K562 (cell line): ENCODE measurements at regions not wholly inside any gene's neighbourhood (a gene's known extent, or its start where the extent isn't known, plus 50 kb on each side); places are given as distances from the start of the nearest gene placed in this dataset.

Source experiments
- ATAC-seq: fragments of 200-7000 bp; cut with Tn5 transposase; 3 replicates; pipeline ENCODE4 v1.9.1; 2020; ENCODE audit warnings: moderate library complexity
- BruUV-seq: library from RNA; stranded (reverse); fragments of 400-500 nt; replicated peaks from 2 replicates; lab custom pipeline; 2021; lab: Mats Ljungman, UMichigan
- CTCF ChIA-PET: fragments of 300-600 bp; formaldehyde crosslinking; extraction: SDS; loops from one replicate; lab custom pipeline; 2021; ENCODE audit warnings: low intra/inter-chr PET ratio; lab: Yijun Ruan, JAX
- POLR2A ChIA-PET: fragments of 300-600, 350-650 bp; sonication (Branson Sonifier 250); formaldehyde crosslinking; extraction: SDS; loops from one replicate; lab custom pipeline; 2021; ENCODE audit warnings: antibody characterized with exemption, inconsistent platforms; lab: Yijun Ruan, JAX
- DNase-seq, 4 experiments: peaks; one replicate each; pipeline versions ENCODE4 v3.0.0 to v3.0.0-alpha.2; 2011 to 2018; ENCODE audit warnings: low spot score in 3 of 4, mixed read lengths in 3 of 4; ENCODE audit errors: extremely low read depth in 1 of 4
- FAIRE-seq: peaks from 2 replicates; lab custom pipeline; 2011; peaks lifted over from hg19 to GRCh38; lab: Jason Lieb, UNC
- H2AFZ ChIP-seq: 2 replicates; pipeline ENCODE4 v1.6.0; 2011; ENCODE audit warnings: low read depth, low read length, control low read depth, inconsistent platforms
- H3K27ac ChIP-seq: fragments of 200-600 bp; 3 replicates; pipeline ENCODE4 v1.8.0; 2011; ENCODE audit warnings: low read depth, mild to moderate bottlenecking, control low read depth, inconsistent platforms, low read length, moderate library complexity, mixed read lengths; ENCODE audit errors: extremely low read depth
- H3K27me3 ChIP-seq, 2 experiments: fragments of 300-600 bp in 1 of 2; 2 replicates in 1 of 2; 3 replicates in 1 of 2; pipeline versions ENCODE4 v1.6.0 to v1.8.0; 2011; ENCODE audit warnings: inconsistent platforms in 2 of 2, low read length in 2 of 2, mild to moderate bottlenecking in 1 of 2, mixed read lengths in 1 of 2, moderate library complexity in 1 of 2; ENCODE audit not compliant: control insufficient read depth in 2 of 2, insufficient read depth in 2 of 2
- H3K36me3 ChIP-seq: fragments of 300-600 bp; 3 replicates; pipeline ENCODE4 v1.8.0; 2011; ENCODE audit warnings: mild to moderate bottlenecking, low read length, inconsistent platforms; ENCODE audit not compliant: control insufficient read depth, insufficient read depth
- H3K4me1 ChIP-seq, 2 experiments: fragments of 200-600 bp in 1 of 2; replicated peaks in 1 of 2; 2 replicates in 1 of 2; 3 replicates in 1 of 2; pipeline versions ENCODE4 v1.5.1 to v1.8.0; 2011; ENCODE audit warnings: inconsistent platforms in 2 of 2, low read length in 2 of 2, mild to moderate bottlenecking in 1 of 2, mixed read lengths in 1 of 2, moderate library complexity in 1 of 2; ENCODE audit not compliant: control insufficient read depth in 2 of 2, insufficient read depth in 2 of 2
- H3K4me2 ChIP-seq: 2 replicates; pipeline ENCODE4 v1.6.1; 2011; ENCODE audit warnings: low read length, control low read depth, inconsistent platforms, mixed read lengths; ENCODE audit not compliant: insufficient read depth
- H3K4me3 ChIP-seq: fragments of 200-600 bp; sonication (generic), shearing (Covaris generic); 2 replicates; pipeline ENCODE4 v1.5.1; 2016; ENCODE audit warnings: control low read depth, inconsistent platforms
- H3K79me2 ChIP-seq: fragments of 200-600 bp; 3 replicates; pipeline ENCODE4 v1.8.0; 2011; ENCODE audit warnings: low read length, inconsistent platforms; ENCODE audit not compliant: control insufficient read depth, insufficient read depth
- H3K9ac ChIP-seq, 2 experiments: 2 replicates each; pipeline versions ENCODE4 v1.6.0 to v1.6.1; 2011; ENCODE audit warnings: low read depth in 2 of 2, low read length in 2 of 2, control low read depth in 1 of 2, inconsistent platforms in 1 of 2, mild to moderate bottlenecking in 1 of 2, mixed read lengths in 1 of 2; ENCODE audit not compliant: insufficient read depth in 1 of 2
- H3K9me1 ChIP-seq: one replicate; pipeline ENCODE4 v1.6.0; 2011; ENCODE audit warnings: inconsistent platforms, mild to moderate bottlenecking, low read length, moderate library complexity; ENCODE audit not compliant: control insufficient read depth, insufficient read depth
- H3K9me3 ChIP-seq: replicated peaks from 2 replicates; pipeline ENCODE4 v1.5.1; 2011; ENCODE audit warnings: low read depth, low read length, inconsistent platforms; ENCODE audit not compliant: control insufficient read depth, insufficient read depth
- H4K20me1 ChIP-seq: replicated peaks from 2 replicates; pipeline ENCODE4 v1.6.1; 2011; ENCODE audit warnings: low read length, inconsistent platforms, mixed read lengths; ENCODE audit not compliant: control insufficient read depth, insufficient read depth
- CBX5 ChIP-seq: IDR thresholded peaks from 2 replicates; pipeline ENCODE4 v1.6.1; 2014; ENCODE audit warnings: low read depth, borderline replicate concordance
- KAT8 ChIP-seq: fragments of 450-650 bp; IDR thresholded peaks from 2 replicates; pipeline ENCODE4 v1.6.1; 2016; ENCODE audit warnings: low read depth, mild to moderate bottlenecking
- MCM2 ChIP-seq: fragments of 450-650 bp; IDR thresholded peaks from 2 replicates; pipeline ENCODE4 v1.6.1; 2017; ENCODE audit warnings: low read depth, mild to moderate bottlenecking
- MCM5 ChIP-seq: fragments of 450-650 bp; IDR thresholded peaks from 2 replicates; pipeline ENCODE4 v1.6.1; 2016; ENCODE audit warnings: low read depth
- XRCC4 ChIP-seq: IDR thresholded peaks from one replicate; pipeline ENCODE4 v1.6.1; 2011; ENCODE audit not compliant: insufficient read depth, insufficient read length; ENCODE audit errors: extremely low read depth
- ZNF696 ChIP-seq: fragments of 250-450 bp; sonication (Bioruptor Pico); conservative IDR thresholded peaks from 2 replicates; pipeline ENCODE4 v1.4.0; 2020; ENCODE audit warnings: mild to moderate bottlenecking, moderate library complexity
- WGBS: fragments of 100-300 bp; shearing (Covaris generic); methylation state at CpG from one replicate; pipeline ENCODE4 v1.1.6; 2016; ENCODE audit warnings: low coverage, mixed read lengths; ENCODE audit not compliant: insufficient coverage; ENCODE audit errors: missing lambda C conversion rate; 5-methylcytosine and 5-hydroxymethylcytosine counted together
- in situ Hi-C: fragments of 300-500 bp; cut with MboI; formaldehyde crosslinking; loops from 4 replicates; pipeline ENCODE4 v1.15.0; 2018; ENCODE audit warnings: inconsistent platforms, mixed read lengths
- intact Hi-C: fragments of 100-400 bp; cut with micrococcal nuclease; formaldehyde crosslinking; loops from 2 replicates; pipeline ENCODE4 v1.14.2; 2022
- TF ChIP-seq, protein P1 (sequence below): sonication (generic); formaldehyde crosslinking; IDR thresholded peaks from 2 replicates; pipeline ENCODE4 v1.5.0; 2020; ENCODE audit warnings: missing genetic modification reagents
- TF ChIP-seq, protein P2 (sequence below): fragments of 450-650 bp; conservative IDR thresholded peaks from 2 replicates; pipeline ENCODE4 v1.6.1; 2016; ENCODE audit warnings: missing genetic modification characterization, low read depth, mild to moderate bottlenecking, control low read depth, missing compliant biosample characterization
- TF ChIP-seq, protein P3 (sequence below): fragments of 250-450 bp; sonication (Bioruptor Pico); IDR thresholded peaks from 2 replicates; pipeline ENCODE4 v1.9.0; 2021; ENCODE audit warnings: mild to moderate bottlenecking, inconsistent platforms
- TF ChIP-seq, protein P4 (sequence below): IDR thresholded peaks from 2 replicates; pipeline ENCODE4 v1.6.1; 2011; ENCODE audit not compliant: insufficient read length; ENCODE audit errors: extremely low read depth

DNA sequence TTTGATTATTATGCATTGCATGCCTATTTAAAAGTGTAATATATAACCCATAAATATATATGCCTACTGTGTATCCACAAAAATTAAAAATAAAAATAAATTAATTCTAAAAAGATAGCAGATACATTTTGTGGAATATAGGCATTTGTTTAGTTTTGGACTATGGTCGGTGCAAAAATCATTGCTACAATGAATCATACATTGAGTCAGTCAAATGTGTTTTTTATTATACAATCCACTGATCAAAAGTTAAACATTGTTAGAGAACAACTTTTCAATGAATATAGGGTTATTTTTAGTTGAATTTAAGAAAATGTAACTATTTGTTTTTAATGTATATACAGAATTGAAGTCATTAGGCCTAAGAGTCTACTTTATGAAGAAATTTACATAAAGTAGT, 885.9 kb downstream of the EFNA5 start:
- no peaks in the 10 kb centered on the region for H3K36me3 ChIP-seq
- WGBS = 0% methylated on average over 1 of the region's 1 CpG
- DNase-seq (no peak), FAIRE-seq (no peak), ATAC-seq (no peak)
- no peak overlapping the region for H2AFZ ChIP-seq
- ChIA-PET POLR2A (no interaction called here), CTCF (no interaction called here)
- no peaks in the 10 kb centered on the region for H3K9me1 ChIP-seq
- no TSS peak for BruUV-seq
- H3K4me1 ChIP-seq = no peaks in the 10 kb centered on the region
- no peak for TF ChIP-seq MCM5
- TF ChIP-seq XRCC4 = no peak
- TF ChIP-seq MCM2 = no peak
- H3K4me2 ChIP-seq = no peak overlapping the region
- no peaks in the 10 kb centered on the region for H3K27me3 ChIP-seq
- in situ Hi-C loops (no loop called here), intact Hi-C loops (no loop called here)
- no peaks in the 10 kb centered on the region for H4K20me1 ChIP-seq
- no peaks in the 10 kb centered on the region for H3K79me2 ChIP-seq
- H3K9me3 ChIP-seq = no peaks in the 10 kb centered on the region
- no peak overlapping the region for H3K27ac ChIP-seq
- H3K4me3 ChIP-seq = no peak overlapping the region
- H3K9ac ChIP-seq = no peak overlapping the region

DNA sequence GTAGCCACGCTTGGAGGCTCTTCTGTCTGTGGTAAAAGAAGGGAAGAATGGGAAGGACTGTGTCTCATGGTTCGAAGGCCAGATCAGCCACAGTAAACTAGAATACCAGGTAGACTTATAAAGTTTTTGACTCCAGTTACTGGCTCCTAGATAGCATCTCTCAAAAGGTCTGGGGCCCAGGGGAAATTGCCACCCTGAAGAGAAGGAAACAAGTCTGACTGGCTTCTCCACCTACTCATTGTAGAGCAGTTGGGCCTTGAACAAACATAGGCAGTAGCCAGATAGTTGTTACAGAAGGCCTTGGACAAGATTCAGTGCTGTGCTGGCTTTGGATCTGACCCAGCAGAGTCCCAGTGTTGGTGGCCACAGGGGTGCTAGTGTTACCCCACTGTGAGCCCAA, 890.4 kb downstream of the EFNA5 start:
- no peak for ATAC-seq
- Histone ChIP-seq H3K27me3 (no peaks in the 10 kb centered on the region), H3K36me3 (no peaks in the 10 kb centered on the region), H3K4me3 (no peak overlapping the region), H3K27ac (no peak overlapping the region), H3K9ac (no peak overlapping the region), H3K9me3 (no peaks in the 10 kb centered on the region), H3K9me1 (no peaks in the 10 kb centered on the region), H3K4me2 (no peak overlapping the region), H2AFZ (no peak overlapping the region), H3K79me2 (no peaks in the 10 kb centered on the region), H3K4me1 (no peaks in the 10 kb centered on the region), H4K20me1 (no peaks in the 10 kb centered on the region)
- no peak for FAIRE-seq
- intact Hi-C loops (no loop called here), in situ Hi-C loops (no loop called here)
- WGBS = 0% methylated on average over 2 of the region's 2 CpGs
- POLR2A ChIA-PET = no interaction called here
- CTCF ChIA-PET = no interaction called here
- no TSS peak for BruUV-seq
- DNase-seq = no peak
- TF ChIP-seq, protein P1, sequence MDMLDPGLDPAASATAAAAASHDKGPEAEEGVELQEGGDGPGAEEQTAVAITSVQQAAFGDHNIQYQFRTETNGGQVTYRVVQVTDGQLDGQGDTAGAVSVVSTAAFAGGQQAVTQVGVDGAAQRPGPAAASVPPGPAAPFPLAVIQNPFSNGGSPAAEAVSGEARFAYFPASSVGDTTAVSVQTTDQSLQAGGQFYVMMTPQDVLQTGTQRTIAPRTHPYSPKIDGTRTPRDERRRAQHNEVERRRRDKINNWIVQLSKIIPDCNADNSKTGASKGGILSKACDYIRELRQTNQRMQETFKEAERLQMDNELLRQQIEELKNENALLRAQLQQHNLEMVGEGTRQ (CRISPR knock-in tag) = no peak
- TF ChIP-seq, protein P2, sequence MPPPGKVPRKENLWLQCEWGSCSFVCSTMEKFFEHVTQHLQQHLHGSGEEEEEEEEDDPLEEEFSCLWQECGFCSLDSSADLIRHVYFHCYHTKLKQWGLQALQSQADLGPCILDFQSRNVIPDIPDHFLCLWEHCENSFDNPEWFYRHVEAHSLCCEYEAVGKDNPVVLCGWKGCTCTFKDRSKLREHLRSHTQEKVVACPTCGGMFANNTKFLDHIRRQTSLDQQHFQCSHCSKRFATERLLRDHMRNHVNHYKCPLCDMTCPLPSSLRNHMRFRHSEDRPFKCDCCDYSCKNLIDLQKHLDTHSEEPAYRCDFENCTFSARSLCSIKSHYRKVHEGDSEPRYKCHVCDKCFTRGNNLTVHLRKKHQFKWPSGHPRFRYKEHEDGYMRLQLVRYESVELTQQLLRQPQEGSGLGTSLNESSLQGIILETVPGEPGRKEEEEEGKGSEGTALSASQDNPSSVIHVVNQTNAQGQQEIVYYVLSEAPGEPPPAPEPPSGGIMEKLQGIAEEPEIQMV = no peak
- TF ChIP-seq KAT8 (no peak), ZNF696 (CRISPR knock-in tag) (no peak), CBX5 (no peak)
- TF ChIP-seq, protein P3, sequence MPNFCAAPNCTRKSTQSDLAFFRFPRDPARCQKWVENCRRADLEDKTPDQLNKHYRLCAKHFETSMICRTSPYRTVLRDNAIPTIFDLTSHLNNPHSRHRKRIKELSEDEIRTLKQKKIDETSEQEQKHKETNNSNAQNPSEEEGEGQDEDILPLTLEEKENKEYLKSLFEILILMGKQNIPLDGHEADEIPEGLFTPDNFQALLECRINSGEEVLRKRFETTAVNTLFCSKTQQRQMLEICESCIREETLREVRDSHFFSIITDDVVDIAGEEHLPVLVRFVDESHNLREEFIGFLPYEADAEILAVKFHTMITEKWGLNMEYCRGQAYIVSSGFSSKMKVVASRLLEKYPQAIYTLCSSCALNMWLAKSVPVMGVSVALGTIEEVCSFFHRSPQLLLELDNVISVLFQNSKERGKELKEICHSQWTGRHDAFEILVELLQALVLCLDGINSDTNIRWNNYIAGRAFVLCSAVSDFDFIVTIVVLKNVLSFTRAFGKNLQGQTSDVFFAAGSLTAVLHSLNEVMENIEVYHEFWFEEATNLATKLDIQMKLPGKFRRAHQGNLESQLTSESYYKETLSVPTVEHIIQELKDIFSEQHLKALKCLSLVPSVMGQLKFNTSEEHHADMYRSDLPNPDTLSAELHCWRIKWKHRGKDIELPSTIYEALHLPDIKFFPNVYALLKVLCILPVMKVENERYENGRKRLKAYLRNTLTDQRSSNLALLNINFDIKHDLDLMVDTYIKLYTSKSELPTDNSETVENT (CRISPR knock-in tag) = no peak
- TF ChIP-seq, protein P4, sequence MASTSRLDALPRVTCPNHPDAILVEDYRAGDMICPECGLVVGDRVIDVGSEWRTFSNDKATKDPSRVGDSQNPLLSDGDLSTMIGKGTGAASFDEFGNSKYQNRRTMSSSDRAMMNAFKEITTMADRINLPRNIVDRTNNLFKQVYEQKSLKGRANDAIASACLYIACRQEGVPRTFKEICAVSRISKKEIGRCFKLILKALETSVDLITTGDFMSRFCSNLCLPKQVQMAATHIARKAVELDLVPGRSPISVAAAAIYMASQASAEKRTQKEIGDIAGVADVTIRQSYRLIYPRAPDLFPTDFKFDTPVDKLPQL = no peak
